Muscle of leg (tissue), 3 donors: ENCODE measurements at regions not wholly inside any gene's neighbourhood (a gene's known extent, or its start where the extent isn't known, plus 50 kb on each side); places are given as distances from the start of the nearest gene placed in this dataset.
A peak's percentile ranks its signal among the peaks of the same experiment; 100 is the strongest.

Source experiments
- DNase-seq: peaks from one replicate; pipeline ENCODE4 v3.0.0; 2013
- H3K27ac ChIP-seq: one replicate; pipeline ENCODE4 v1.5.1; 2013; ENCODE audit warnings: mild to moderate bottlenecking, low read length, control low read depth
- H3K27me3 ChIP-seq: one replicate; pipeline ENCODE4 v1.6.1; 2013; ENCODE audit warnings: low read length; ENCODE audit not compliant: control insufficient read depth, insufficient read depth
- H3K36me3 ChIP-seq: one replicate; pipeline ENCODE4 v1.6.1; 2013; ENCODE audit warnings: low read length; ENCODE audit not compliant: control insufficient read depth, insufficient read depth
- H3K4me1 ChIP-seq: one replicate; pipeline ENCODE4 v1.6.1; 2013; ENCODE audit warnings: low read length; ENCODE audit not compliant: control insufficient read depth, insufficient read depth
- H3K4me3 ChIP-seq: one replicate; pipeline ENCODE4 v1.5.1; 2013; ENCODE audit warnings: low read length, control low read depth
- H3K9me3 ChIP-seq: replicated peaks from 2 replicates; pipeline ENCODE4 v1.6.1; 2013; ENCODE audit warnings: low read depth, low read length; ENCODE audit not compliant: control insufficient read depth
- WGBS: methylation state at CpG from one replicate; pipeline ENCODE4 v1.1.5; 2013; ENCODE audit warnings: missing lambda C conversion rate; ENCODE audit not compliant: insufficient coverage; 5-methylcytosine and 5-hydroxymethylcytosine counted together

DNA sequence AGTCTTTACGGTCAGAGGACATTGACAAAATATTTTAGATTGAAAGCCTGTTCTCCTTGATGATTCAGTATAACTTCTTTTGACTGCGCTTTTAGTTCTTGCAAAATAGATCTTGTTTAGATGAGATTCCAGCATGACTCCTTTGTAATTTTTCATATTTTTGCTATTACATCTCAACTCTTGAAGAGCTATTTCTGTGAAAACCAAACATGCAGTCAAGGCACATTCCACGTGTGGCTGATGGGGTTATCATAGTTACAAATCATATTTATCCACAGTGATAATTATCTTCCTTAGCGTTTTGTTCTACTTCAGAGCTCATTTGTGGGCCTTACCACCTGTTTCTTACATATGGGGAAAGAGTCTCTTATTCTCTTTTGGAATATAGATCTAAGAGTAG, 238.8 kb upstream of the DMRT1 start:
- DNase-seq = no peak
- no peaks in the 10 kb centered on the region for H3K27me3 ChIP-seq
- H3K27ac ChIP-seq = no peak overlapping the region
- H3K9me3 ChIP-seq = no peaks in the 10 kb centered on the region
- no peaks in the 10 kb centered on the region for H3K36me3 ChIP-seq
- H3K4me3 ChIP-seq = no peak overlapping the region
- WGBS = no CpG with 5 or more reads among the region's 4 CpGs
- H3K4me1 ChIP-seq = no peaks in the 10 kb centered on the region

DNA sequence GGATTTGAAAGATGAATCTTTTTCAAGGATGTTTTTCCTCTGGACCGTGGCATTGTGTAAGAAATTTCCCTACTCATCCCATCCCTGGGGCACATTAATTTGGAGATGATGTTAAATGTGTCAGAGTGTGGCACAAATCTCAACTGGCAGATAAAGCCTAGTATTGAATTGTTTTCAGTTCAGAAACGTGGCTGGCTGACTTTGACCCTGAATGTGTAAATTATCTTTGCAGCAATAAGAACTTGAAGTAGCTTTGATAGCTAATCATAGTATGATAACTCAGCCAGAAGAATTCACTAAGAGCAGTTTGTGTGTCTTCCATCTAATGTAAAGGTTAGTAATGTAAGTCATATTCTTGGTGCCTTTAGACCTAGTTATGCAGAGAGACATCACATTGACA, 238.4 kb upstream of the DMRT1 start:
- Histone ChIP-seq H3K27ac (no peak overlapping the region), H3K4me1 (no peaks in the 10 kb centered on the region), H3K36me3 (no peaks in the 10 kb centered on the region), H3K27me3 (no peaks in the 10 kb centered on the region), H3K9me3 (no peaks in the 10 kb centered on the region), H3K4me3 (no peak overlapping the region)
- no peak for DNase-seq
- 100% methylated on average over 1 of the region's 2 CpGs for WGBS

DNA sequence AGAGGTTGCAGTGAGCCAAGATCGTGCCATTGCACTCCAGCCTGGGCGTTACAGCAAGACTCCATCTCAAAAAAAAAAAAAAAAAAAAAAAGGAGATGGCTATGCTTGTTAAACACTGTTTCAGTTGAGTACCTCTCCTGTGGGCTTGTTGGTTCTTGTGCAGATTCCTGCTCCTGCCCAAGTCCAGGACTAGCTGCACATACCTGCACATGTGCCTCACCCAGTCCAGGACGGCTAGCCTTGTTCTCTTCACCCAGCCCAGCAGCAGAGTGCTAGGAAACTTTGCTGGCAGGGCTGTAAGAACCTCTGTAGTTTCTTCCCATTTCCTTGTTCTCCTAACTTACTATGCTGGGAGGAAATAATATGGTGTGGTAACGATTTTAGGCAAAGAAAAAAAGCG, 234.1 kb upstream of the DMRT1 start:
- H3K36me3 ChIP-seq = no peaks in the 10 kb centered on the region
- no peak overlapping the region for H3K27ac ChIP-seq
- H3K4me3 ChIP-seq = no peak overlapping the region
- no peak for DNase-seq
- no peaks in the 10 kb centered on the region for H3K9me3 ChIP-seq
- no peaks in the 10 kb centered on the region for H3K4me1 ChIP-seq
- H3K27me3 ChIP-seq = no peaks in the 10 kb centered on the region
- WGBS = no CpG with 5 or more reads among the region's 5 CpGs

DNA sequence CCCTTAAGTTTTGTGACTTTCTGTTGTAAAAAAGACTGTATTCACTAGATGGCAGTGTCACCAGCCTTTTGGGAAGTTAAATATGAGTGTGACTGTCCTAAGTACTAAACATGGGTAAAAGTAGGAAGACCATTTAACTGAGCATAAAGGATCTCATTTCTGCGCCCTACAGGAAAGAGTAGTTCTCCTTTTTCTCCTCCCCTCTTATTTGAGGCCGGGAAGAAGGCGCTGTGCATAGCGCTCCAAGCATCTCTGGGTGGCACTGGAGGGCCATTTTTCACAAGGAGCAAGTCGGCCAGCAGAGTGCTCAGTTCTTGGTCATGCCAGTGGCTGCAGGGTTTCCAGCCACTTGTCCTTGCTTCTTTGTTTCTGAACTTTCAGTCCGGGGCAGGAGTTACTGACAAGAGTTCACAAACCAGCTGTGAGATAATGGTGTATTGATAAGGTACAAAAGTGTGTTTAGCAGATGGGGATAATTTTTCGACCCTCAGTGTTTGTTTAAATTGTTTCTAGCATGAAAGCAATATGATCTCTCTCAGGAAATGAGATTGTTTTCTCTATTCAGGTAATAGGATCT, 227.6 kb upstream of the DMRT1 start:
- no peaks in the 10 kb centered on the region for H3K27me3 ChIP-seq
- H3K4me3 ChIP-seq = no peak overlapping the region
- peak; percentile 93 for DNase-seq
- H3K27ac ChIP-seq = no peak overlapping the region
- no peaks in the 10 kb centered on the region for H3K36me3 ChIP-seq
- H3K9me3 ChIP-seq = no peaks in the 10 kb centered on the region
- WGBS = 2% methylated on average over 4 of the region's 7 CpGs
- H3K4me1 ChIP-seq = peaks cover 4% of the 10 kb centered on the region

DNA sequence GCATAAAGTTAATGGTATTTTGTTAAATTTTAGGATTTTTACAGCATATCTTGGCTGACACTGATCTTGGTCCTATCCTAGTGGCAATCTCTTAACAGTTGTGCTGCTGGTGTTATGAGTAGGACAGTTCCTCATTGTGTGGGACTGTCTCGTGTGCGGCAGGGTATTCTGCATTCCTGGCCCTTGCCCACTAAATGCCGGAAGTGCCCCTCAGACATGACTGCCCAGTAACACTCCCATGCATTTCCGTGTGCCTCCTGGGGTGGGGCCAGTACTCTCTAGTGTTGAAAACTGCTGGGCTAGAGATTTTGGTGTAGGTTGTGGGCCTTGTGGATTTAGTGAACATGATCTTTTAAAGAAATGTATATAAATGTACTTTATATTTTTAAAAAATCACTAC, 227.1 kb upstream of the DMRT1 start:
- Histone ChIP-seq H3K9me3 (no peaks in the 10 kb centered on the region), H3K4me1 (peaks cover 4% of the 10 kb centered on the region), H3K36me3 (no peaks in the 10 kb centered on the region), H3K27ac (no peak overlapping the region), H3K27me3 (no peaks in the 10 kb centered on the region), H3K4me3 (no peak overlapping the region)
- DNase-seq = peak; percentile 43
- WGBS = 40% methylated on average over 2 of the region's 4 CpGs

DNA sequence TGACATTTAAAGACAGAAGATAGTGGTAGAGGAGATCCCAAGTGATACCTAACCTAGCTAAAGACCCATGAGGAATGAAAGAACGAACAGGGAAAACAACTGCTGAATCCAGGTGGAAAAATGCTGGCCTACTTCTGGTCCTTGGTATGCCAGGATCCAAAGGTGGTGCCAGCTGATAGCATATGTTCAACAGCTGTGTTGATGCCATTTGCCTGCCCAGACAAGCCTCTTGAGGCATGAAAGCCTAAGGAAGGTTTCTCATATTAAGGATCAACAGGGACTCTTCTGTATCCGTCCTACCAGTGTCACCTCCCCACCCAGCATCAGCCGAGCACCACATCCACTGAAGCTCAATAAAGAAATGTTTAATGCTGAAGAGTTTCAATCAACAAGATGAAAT, 225.7 kb upstream of the DMRT1 start:
- Histone ChIP-seq H3K4me3 (no peak overlapping the region), H3K9me3 (no peaks in the 10 kb centered on the region), H3K4me1 (peaks cover 4% of the 10 kb centered on the region), H3K27ac (no peak overlapping the region), H3K36me3 (no peaks in the 10 kb centered on the region), H3K27me3 (no peaks in the 10 kb centered on the region)
- DNase-seq = peak; percentile 15
- 80% methylated on average over 1 of the region's 3 CpGs for WGBS

DNA sequence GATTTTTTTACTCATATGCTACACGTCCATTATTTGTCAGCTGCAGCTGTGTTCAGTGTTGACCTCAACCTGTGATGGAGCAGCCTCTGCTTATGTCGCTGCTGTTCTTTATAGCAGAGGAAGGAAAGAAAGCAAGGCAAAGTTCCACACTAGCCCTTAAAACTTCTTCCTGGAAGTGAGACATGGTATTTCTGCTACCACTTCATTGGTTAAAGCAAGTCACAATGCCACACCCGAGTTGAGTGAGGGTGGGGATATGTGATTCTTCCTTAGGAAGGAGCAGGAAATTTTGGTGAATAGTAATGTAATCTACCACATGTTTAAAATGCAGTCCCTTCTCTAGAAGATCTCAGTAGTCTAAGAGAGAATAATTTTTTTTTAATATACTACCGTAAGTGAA, 224.8 kb upstream of the DMRT1 start:
- no peak for DNase-seq
- Histone ChIP-seq H3K27ac (no peak overlapping the region), H3K36me3 (no peaks in the 10 kb centered on the region), H3K4me3 (no peak overlapping the region), H3K4me1 (peaks cover 7% of the 10 kb centered on the region), H3K27me3 (no peaks in the 10 kb centered on the region), H3K9me3 (no peaks in the 10 kb centered on the region)
- 40% methylated on average over 2 of the region's 4 CpGs for WGBS

DNA sequence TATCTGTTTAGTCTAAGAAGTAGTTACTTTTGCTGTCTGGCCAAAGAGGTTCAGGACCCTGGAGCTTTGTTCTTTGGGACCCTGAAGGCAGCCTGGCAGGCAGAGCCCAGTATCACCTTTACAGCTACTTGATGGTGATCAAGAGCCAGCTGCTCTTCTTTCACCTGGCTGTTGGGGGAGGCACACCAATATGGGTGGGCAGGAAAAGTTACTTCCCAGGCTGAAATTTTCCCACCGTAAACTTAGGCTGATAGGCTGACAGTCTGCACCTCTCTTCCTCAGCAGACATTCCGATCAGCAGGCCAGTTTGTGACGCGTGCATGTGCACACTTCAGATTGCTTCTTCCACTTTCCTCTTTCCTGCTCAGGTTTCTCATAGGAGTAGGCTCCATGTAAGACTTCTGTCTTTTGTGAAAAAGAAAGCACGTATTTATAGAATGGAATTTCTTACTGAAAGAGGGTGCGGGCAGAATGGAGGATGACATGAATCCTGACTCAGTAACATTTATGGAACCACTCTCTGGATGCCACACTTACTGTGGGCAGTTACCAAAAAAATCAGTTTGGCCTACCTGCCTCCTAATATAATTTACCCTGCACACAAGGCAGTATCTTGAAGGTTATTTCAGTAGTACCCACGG, 223.9 kb upstream of the DMRT1 start:
- Histone ChIP-seq H3K4me3 (no peak overlapping the region), H3K9me3 (no peaks in the 10 kb centered on the region), H3K4me1 (peaks cover 8% of the 10 kb centered on the region), H3K27me3 (no peaks in the 10 kb centered on the region), H3K27ac (no peak overlapping the region), H3K36me3 (no peaks in the 10 kb centered on the region)
- 44% methylated on average over 3 of the region's 7 CpGs for WGBS
- DNase-seq = peak; percentile 38

DNA sequence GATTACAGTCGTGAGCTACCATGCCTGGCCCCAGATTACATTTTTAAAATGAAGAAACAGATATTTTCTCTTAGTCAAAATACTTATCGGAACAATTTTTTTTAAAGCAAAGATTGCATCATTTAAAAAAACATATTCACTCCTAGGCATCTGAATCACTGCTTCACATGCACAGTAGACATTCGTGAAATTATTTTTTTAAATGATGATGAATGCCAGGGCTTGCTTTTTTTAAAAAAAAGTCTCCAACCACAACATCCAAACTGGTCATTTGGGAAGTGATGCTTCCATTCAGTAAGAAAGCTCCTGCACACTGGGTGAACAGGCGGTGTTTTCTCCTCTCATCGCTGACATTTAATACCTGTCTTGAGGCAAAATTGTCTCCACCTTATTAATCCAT, 223.0 kb upstream of the DMRT1 start:
- Histone ChIP-seq H3K27me3 (no peaks in the 10 kb centered on the region), H3K9me3 (no peaks in the 10 kb centered on the region), H3K4me1 (peaks cover 8% of the 10 kb centered on the region), H3K4me3 (no peak overlapping the region), H3K27ac (no peak overlapping the region), H3K36me3 (no peaks in the 10 kb centered on the region)
- no peak for DNase-seq
- no CpG with 5 or more reads among the region's 5 CpGs for WGBS

DNA sequence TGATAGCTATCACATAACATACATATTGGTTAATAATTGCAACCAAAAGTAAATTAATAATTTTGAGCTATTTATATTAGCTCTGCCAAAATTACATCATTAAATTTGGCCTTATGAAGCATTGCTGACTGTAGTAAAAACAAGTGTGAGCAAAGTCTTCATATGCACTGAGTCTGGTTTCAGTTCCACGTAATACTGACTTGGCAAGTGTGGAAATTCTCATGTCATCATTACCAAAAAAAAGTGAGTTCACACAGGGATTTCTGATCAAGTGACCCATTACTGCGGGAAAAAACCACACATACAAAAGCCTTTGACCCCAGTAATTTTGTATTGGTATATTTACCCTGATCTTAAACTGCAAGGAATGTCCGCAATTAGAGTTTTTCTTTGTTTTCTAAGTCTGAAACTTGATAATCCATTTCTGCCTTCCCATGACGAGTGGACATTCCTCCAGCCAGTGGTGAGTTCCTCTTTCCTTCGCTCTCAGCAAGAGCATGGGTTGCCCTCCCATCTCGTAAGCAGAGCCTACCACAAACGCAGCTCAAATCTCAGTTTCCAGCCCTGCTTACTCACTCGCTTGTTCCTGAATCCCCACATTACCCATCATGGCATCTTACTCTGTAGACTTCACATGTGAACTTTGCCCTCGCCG, 220.2 kb upstream of the DMRT1 start:
- Histone ChIP-seq H3K36me3 (no peaks in the 10 kb centered on the region), H3K4me1 (peaks cover 4% of the 10 kb centered on the region), H3K27me3 (no peaks in the 10 kb centered on the region), H3K9me3 (no peaks in the 10 kb centered on the region), H3K4me3 (no peak overlapping the region), H3K27ac (no peak overlapping the region)
- 70% methylated on average over 4 of the region's 10 CpGs for WGBS
- peak; percentile 65 for DNase-seq
